HG03159 (cell line): ENCODE measurements at regions not wholly inside any gene's neighbourhood (a gene's known extent, or its start where the extent isn't known, plus 50 kb on each side); places are given as distances from the start of the nearest gene placed in this dataset.
A peak's percentile ranks its signal among the peaks of the same experiment; 100 is the strongest.
"Not testable (repeated sequence)": the region's sequence is repeated elsewhere in the genome, so short reads cannot be mapped to it uniquely, and the experiment has no call there.

Experiments used
- ATAC-seq: cut with Tn5 transposase; IDR thresholded peaks from one replicate; pipeline ENCODE4 v1.9.1; 2021; ENCODE audit warnings: mild to moderate bottlenecking, moderate library complexity; ENCODE audit not compliant: unreplicated experiment

DNA sequence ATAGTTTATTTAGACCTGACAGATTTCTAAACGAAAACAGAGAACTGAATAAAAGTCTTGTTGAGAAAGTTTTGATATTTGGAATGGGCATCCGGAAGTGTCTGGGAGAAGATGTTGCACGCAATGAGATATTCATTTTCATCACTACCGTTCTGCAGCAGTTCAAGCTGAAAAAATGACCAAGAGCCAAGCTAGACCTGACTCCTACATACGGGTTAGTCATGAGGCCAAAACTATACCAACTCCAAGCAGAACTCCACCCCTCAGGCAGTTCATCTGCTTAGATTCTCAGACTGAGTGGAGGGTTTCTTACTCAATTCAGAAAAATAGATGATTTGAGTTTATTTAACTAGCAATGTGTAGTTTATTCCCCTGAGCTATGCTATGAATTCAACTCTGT lies 95.4 kb upstream of the ANXA1 start:
- no peak for ATAC-seq

DNA sequence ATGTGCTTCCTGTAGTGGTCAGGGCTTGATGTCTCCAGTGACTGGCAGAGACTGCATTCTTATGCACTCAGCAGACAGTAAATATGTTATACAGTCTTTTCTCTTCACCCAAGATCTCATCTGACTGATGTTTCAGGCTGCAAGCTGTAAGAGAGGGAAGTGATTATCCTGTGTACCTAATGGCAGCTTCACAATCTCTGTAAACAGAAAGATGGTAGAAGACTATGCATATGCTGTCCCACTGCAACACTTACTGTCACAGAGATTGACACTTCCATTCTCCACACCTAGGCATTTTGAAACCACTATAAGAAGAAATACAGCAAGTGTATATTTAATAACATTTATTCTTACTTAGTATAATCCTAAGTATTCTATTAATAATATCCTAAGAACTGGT lies 97.6 kb upstream of the ANXA1 start:
- ATAC-seq, result no peak

DNA sequence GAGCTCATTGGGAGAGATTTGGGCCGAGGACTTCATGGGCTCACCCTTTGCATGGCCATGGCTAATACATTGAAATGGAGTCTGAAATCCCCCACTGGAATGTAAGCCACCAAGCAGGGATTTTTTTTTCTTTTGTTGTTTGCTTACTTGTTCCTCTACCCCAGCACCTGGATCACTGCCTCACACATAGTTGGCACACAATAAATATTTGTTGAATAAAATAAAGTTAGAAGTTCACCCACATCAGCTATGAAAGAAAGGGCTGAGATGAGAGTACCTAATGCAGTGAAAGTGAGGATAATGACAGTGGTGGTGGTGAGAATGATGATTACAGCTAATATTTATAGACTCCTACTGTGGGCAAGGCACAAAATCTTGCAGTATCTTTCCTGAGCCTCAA lies 98.1 kb upstream of the ANXA1 start:
- no peak for ATAC-seq

DNA sequence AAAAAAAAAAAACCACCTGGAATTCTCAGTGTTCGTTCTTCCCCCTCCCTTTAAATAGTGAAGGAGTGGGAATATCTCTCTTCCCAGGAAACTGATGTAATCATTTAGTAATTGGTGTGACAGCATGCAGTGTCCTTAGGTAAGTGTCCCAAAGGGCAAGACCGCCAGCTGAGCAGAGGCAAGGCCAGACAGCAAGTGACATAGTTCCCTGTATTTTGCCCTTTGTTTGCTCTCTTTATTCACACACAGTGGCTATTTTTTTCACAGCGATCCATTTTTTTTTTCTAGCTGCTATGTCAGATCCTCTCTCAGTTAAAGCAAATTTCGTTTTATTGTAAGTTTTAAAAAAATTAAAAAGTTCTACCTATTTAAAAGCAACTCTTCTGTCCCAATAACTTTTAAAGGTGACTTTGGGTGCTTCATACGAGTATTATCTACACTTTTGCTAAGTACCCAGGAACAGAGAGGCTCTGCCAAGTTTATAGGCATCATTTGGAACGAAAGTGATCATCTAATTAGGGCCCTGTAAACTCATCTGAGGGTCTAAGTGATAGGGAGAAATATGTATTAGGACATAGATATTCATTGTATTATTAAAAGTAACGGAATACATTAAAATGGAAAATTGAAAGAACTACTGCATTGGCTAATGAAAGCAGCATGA lies 98.2 kb upstream of the ALDH1A1 start:
- ATAC-seq, result no peak

DNA sequence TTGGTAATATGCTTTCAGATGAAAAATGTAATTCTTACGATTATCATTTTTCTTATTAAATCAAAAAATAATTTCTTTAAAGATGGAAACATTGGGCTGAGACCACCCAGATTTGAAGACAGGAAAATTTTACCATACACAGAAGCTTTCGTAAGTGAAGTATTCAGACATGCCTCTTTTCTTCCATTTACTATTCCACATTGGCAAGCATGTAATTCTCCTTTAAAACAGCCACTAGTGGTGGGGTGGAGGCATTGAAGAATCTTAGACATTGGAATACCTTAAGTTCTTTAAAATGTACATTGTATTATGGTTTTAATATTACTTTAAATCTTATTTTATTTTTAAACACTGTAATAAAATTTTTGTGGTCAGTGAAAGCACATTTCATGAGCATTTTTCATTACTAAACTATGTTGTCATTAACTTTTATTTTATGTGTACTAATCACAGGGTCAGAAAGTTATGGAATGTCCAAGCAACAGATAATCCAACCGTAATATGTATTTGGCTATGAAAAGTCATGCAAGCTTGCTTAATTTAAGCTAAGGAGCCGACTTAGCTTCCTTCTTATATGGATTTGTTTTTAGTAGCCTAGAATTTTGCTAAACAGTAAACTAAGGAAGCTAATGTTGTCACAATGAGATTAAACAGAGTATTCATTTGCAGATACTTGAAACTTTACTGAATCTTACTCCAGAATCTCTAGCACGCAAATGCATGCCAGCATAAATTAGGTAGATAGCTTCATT lies 97.4 kb upstream of the ALDH1A1 start:
- ATAC-seq, result no peak

DNA sequence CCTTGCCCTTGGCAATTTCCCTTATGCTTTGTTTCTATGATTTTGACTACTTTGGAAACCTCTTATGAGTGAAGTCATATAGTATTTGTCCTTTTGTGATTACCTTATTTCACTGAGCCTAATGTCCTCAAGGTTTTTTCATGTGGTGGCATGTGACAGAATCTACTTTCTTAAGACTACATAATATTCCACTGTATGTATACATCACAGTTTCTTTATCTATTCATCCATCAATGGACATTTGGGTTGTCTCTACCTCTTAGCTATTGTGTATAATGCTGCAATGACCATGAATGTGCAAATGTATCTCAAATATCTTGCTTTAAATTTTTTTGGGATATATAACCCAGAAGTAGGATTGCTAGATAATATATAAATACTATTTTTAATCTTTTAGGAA lies 96.4 kb upstream of the ALDH1A1 start:
- ATAC-seq, result no peak

DNA sequence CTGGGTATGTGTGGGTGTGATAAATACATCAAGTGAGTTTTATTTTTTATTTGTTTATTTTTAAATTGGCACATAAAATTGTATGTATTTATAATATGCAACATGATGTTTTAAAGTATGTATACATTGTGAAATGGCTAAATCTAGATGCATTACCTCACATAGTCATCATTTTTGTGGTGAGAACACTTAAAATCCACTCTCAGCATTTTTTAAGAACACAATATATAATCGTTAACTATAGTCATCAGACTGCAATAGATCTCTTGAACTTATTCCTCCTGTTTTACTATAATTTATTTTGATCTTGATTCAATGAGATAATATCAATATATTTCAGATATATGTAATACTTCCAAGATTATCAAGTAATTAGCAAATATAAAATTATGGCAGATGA lies 93.9 kb upstream of the ALDH1A1 start:
- ATAC-seq, result no peak

DNA sequence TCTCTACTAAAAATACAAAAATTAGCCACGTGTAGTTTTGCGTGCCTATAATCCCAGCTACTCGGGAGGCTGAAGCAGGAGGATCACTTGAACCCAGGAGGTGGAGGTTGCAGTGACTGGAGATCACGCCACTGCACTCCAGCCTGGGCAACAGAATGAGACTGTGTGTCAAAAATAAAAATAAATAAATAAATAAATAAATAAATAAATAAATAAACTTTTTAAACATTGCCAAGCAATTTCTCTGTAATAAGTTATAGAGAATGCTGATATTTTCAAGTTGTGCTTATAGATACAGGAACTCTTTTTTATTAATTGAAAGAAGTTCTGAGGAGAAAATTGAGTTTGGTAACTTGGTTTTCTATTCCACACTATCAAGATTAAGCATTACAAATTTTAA lies 91.9 kb upstream of the ALDH1A1 start:
- not testable (repeated sequence) for ATAC-seq

DNA sequence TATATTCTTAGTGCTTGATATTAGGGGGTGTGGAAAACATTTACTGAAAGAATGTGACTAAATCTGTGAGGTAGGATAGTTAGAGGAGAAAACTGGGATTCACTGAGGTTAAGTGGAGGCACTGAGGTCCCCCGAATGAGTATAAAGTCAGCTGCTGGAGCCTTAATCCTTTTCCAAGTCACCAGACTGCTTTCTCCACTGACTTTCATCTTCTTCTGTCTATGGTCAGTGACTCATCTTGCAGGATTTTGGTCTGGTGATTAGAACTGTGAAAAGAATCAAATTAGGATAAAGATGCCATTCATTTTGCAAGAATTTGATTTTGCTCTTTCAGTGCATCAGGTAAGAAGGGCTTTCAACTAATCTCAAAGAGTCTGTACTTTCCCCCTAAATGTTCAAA lies 89.3 kb upstream of the ALDH1A1 start:
- ATAC-seq, result no peak

DNA sequence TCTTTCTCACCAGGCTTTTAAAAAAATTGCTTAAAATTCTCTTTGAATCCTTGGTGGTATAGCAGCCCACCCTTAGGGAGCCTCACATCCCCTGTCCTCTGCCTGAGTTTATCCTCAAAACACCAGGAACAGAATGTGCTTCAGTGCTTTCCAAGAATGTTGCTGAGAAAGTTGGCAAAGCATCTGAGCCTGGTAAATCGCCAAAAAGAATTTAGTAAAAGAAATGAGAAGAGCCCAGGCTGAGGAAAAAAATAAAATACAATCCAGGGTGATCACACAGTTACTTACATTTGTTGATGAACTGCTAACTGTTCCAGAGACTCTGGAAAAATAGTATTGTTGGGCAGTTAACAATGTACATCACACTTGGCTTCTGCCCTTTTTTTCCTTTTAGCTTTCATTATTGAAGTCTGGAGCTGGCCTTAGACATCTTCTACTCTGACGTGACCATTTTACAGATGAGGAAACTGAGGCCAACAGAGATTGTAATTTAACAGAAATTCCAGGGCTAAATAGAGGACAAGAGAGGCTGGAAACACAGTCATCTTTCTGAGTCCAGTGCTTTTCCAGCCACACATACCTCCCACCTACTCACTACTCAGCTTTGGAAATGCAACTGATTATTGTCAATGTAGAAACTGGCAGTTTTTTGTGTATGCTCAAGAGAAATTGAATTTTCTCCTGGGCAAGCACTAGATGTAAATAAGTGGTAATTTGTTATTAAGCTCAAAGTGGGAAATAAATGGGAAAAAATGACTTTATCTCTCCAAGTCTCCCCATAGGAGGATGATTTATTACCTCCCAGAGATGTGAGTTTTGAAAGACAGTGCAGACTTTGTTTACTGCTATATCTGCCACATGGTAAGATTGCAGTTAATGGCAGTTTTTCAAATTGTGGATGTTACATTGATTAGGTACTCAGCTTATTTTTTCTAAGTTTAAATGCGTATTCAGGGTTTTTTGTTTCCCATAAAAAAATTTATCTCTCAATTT lies 86.7 kb upstream of the ALDH1A1 start:
- no peak for ATAC-seq

DNA sequence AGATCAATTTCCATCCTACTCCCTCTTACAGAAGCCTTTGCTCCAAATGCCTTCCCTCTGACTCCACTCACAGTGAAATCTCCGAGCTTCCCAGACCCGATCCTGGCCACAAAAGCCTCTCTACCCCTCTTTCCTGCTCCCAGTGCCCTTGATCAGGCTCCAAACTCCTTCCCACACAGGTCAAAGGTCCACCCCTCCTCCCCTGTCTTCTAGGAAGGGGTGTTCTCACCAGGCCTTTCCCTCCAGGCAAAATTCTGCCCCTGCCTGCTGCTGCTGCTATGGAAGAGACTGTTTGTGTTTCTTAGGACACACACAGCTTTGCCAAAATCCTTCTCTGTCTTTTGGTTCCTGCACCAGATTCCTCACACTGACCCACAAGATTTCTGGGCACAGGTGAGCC lies 85.8 kb upstream of the ALDH1A1 start:
- ATAC-seq, result no peak

DNA sequence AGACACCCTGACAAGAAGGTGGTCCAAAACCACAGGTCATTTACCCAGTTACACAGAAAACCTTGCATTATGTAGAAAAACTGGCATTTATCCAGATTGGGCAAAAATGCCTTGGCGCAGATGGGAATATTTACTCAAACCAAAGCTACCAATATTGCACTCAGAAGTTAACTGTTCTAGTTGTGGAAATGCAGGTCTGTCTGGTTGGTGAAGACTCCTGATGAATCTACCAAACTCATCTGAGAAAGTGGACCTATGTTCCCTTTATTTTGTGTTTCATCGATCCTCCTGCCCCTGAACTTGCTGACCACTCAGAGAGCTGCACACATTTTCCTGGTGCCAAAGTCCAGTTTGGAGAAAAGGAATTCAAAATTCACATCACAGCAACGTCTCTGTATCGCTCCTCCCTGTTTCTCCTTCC lies 85.2 kb upstream of the ALDH1A1 start:
- ATAC-seq, result no peak

DNA sequence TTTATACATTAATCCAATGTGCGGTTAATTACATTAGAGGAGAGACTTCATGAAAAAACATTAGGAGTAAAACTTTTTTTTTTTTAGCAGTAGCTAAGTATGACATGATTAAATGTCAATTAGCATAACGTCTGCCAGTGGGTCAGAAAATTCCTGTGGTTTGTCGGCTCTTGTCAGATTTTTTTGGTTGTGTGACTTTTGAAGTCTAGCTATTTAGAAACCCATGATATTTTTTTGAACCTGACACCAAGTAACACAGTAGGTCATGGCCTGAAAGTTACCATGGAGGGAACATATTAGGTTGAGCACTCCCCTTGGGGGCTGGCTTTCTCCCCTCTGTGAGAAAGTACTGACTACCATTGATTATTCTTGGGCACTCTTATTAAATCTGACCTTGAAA lies 84.8 kb upstream of the ALDH1A1 start:
- no peak for ATAC-seq

DNA sequence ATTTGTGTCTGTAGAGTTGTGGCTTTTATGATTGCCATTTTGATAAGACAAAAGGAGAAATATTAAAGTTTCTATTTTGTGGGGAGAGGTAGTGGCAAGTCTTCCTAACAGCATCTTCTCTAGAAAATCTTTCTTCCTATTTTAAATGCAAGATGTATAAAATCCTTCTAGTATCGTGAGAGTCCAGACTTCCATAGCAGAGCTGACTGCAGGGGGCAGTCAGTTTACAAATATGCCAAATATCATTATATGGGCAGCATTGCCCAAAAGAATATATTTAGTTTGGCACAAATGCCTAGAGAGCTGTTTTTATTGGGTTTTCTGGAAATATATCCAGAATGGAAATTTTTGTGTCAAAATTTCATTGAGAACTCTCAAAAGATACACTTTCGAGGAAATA lies 82.1 kb upstream of the ALDH1A1 start:
- no peak for ATAC-seq

DNA sequence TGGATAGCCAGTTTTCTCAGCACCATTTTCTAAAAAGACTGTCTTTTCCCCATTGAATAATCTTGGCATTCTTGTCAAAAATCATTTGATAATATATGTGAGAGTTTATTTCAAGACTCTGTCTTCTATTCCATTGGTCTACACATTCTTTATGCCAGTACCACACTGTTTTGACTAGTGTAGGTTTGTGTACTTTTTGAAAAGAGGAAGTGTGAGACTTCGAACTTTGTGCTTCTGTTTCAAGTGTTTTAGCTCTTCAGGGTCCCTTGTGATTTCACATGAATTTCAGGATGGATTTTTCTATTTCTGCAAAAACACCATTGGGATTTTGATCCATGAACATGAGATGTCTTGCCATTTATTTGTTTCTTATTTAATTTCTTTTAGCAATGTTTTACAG lies 78.5 kb upstream of the ALDH1A1 start:
- no peak for ATAC-seq

DNA sequence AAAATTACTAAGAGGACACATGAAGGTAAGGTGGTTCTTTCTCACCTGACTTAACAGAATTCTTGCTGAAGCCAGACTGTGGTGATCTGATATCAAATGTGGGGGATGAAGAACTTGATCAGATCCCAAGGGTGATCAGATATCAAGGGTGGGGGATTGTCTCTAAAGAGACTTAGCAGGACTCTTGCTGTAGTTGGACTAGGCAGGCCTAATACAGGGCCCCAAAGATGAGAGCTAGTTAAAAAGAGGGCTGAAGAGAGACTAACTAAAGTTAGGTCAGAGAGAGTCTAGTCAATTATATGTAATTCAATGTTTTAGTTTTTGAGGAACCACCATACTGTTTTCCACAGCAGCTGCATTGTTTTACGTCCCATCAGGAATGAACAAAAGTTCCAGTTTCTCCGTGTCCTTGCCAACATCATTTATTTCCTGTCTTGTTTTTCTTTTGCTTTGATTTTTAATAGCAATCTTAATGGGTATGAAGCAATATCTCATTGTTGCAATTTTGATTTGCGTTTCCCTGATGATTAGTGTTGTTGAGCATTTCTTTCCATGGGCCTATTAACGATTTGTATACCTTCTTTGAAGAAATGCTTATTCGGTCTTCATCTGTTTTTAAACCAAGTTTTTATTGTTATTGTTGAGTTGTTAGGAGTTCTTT lies 77.6 kb upstream of the ALDH1A1 start:
- no peak for ATAC-seq

DNA sequence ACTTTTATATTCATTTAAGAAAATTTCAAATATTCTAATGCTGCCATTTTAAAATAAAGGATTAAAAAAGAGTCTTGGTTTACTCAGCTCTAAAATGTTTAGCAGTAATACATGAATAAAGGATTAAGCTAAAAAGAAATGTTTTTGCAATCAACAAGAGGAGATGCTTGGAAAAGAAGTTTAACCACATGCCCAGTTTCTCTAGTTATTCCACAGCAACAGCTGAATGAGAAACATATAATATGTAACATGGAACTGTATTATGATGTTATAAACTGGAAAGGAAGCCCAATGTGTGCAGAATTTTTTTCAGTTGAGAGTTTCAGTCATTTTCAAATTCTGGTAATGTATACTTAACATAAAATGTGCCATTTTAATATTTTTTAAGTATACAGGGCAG lies 76.5 kb upstream of the ALDH1A1 start:
- no peak for ATAC-seq

DNA sequence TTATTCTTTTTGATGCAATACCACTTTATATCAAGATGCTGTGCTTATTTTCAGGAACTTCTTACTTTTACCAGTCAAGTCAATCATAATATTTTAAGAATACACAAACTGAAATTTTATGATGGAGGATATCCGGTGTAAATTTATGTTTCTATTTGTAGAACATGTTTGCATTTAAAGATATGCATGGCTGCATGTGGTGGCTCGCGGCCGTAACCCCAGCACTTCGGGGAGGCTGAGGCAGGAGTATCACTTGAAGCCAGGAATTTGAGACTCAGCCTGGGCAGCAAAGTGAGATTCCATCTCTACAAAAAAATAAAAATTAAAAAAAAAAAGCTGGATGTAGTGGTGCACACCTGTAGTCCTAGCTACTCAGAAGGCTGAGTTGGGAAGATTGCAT lies 73.5 kb upstream of the ALDH1A1 start:
- ATAC-seq, result no peak

DNA sequence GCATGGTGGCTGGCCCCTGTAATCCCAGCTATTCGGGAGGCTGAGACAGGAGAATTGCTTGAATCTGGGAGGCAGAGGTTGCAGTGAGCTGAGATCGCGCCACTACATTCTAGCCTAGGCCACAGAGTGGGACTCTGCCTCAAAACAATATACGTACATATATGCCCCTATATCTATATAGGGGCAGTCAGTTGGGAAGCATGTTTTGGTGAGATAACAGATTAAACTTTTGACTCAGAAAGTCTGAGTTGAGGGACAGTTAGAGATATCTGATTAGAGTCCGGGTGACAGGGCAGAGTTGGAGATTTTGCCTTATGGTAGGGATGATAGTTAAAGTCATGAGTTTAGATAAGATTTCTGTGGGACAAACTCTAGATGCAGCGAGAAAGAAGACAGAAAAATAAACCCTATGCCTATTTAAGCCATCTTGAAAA lies 71.8 kb upstream of the ALDH1A1 start:
- no peak for ATAC-seq

DNA sequence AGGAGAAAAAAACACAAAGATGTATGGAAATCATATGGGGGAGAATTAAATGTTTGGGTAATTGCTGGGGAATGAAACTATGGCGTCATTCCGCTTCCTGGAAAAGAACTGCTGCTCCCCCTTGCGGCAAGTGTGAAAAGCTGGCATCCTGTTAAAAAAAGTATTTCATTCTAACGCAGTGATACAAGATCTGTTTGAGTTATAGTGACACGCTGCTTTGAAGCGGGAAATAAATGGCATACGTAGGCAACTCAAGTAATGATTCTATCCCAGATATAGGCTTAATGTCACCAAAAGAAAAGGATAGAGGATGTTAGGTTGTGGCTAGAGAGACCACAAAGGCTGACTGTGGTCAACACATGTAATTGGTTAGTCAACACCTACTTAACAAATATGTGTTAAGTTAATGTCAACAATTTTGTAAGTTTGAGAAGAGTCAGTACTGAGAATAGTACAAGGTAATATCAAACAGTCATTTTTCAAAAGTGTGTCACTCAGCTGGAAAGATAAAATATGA lies 70.2 kb upstream of the ALDH1A1 start:
- ATAC-seq, result peak; percentile 67

DNA sequence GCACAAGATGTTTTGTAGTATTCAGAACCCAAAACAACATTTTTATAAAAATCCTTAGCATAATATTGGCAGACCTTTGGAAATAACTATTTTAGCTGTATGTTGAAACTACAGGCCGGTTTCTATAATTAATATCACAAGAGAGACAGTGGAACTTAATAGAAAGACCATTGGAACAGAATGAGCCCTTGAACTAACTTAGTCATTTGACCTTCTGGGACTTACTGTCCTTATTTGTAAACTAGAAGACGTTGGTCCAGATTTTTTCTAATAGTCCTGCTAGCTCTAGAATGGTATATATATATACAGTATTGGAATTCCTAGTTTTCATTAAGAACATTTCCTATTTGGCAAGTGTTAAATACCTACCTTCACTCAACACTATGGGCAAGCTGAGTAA lies 69.5 kb upstream of the ALDH1A1 start:
- ATAC-seq, result no peak
